HuH-7 (cell line): ENCODE measurements at regions not wholly inside any gene's neighbourhood (a gene's known extent, or its start where the extent isn't known, plus 50 kb on each side); places are given as distances from the start of the nearest gene placed in this dataset.
"Not testable (repeated sequence)": the region's sequence is repeated elsewhere in the genome, so short reads cannot be mapped to it uniquely, and the experiment has no call there.

Experiments used
- DNase-seq: peaks from one replicate; pipeline ENCODE4 v3.0.0; 2011; ENCODE audit warnings: low spot score

DNA sequence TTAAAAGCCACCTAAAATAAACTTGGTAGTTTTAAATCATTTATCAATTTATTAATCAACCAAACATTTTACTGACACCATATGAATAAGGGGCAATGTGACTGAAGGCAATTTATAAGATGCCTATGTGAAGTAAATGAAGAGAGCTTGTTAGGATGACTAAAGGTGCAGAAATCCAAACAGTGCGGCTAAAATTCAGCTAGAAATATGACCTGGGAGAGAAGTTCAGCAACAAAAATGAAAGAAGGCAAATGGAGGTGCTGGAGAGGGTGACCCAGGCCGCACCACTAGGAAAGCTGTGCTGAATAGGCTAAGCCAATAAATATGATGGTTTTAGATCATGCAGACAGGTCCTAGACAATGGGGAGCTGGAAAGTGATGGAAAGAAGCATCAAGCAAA, 403.7 kb downstream of the BTG1 start:
- no peak for DNase-seq

DNA sequence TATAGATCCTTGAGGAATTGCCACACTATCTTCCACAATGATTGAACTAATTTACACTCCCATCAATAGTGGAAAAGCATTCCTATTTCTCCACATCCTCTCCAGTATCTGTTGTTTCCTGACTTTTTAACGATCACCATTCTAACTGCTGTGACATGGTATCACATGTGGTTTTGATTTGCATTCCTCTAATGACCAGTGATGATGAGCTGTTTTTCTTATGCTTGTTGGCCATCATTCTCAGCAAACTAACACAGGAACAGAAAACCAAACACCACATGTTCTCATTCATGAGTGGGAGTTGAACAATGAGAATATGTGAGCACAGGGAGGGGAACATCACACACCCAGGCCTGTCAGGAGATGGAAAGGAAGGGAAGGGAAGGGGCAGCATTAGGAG, 411.8 kb downstream of the BTG1 start:
- DNase-seq: not testable (repeated sequence)

DNA sequence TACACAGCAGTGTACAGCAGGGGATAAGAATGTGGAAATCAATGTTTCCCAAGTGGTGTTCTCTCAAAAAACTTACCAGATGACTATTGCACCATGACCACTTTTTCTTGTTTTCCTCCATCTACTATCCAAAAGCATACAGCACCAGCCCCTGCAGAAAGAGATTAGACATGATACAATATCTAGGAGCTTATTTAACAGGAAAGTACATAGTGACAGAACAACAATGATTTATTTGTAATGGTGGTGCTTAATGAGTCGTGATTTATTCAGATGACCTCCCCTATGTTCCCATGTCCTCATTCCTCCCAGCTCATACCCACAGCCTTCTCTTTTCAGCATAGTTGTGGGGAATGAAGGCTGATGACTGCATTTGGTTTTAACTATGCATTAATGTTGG, 413.6 kb downstream of the BTG1 start:
- DNase-seq: no peak

DNA sequence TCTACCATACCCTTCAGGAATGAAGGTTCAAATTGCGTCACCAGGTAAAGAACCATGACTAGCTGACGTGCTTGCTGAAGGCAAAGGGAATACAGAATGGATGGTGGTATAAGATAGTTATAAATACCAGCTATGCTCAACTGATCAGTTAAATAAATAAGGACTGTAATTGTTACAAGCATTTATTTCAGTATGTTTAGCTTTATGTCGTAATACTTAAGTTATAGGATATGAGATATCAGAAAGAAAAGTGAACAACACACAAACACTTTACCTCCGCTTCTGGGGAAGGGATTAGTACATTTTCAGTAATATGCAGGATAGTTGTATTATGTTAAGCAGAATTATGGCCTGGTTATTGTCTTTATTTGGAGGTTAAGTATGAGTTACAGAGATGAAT, 416.1 kb downstream of the BTG1 start:
- DNase-seq: no peak

DNA sequence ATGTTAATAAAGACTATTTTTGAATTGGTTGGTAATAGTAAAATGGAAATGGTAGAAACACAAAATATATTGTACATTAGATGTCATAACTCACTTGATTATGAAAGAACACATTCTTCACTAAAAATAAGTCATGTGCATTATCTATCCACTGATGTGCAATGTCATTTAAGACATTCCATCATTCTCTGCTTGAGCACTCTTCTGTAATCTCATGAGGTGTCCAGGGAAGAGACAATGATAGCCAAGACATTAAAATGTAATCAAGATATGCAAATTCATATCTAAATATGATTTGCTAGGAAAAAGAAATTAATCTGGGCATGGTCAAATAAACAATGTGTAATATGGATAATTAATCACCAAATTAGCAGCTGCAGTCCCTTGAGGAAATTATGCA, 422.5 kb downstream of the BTG1 start:
- no peak for DNase-seq

DNA sequence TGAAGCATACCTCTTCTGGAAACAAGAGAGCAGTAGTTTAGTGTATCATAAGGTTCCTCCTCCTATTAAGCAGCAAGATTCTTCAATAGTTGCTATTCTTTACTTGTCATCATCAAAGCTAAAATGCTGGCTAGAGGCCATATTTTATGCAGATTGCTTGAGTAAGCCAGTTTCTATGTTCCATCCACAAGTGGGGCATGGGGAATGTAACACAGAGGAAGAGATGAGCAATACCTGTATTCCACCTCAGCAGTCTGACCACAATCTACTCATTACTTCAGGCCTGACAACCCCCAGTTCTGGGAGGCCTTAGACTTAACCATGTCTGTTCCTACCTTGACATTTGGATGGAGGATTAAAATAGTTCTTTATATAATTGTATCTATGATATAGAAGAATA, 423.6 kb downstream of the BTG1 start:
- no peak for DNase-seq

DNA sequence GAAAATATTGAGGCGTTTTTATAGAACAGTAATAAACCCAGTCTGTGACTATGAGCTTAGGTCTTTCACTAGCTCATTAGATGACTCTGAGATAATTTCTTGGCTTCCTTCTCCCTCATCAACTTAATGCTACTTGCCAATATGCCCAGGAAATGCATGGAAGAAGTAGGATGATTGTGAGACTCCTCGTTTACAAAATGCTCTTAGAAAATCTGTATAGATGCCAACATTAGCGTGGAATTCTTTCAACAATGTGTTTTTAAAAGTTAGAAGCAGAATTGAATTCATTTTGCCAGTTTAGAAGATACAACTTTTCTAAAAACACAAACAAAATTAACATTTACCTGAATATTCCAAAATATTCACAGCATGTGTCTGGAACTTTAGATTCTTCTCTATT, 424.6 kb downstream of the BTG1 start:
- DNase-seq: no peak

DNA sequence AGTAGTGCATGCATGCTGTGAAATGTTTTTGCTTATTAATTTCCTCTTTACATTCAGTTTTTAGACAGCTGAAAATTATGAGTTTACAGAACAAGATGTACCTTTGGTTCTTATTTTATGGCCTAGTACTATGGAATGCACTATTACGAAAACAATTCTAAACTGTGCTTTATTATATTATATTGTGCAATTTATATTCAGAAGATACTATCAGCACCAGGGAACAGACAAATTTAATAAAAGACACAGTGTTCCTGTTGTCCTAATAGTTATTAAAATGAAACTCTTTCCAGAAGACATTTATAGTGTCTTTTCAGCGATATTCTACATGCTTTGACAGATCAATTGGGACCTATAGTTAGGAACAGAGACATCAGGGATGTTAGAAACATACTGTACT, 427.3 kb downstream of the BTG1 start:
- no peak for DNase-seq

DNA sequence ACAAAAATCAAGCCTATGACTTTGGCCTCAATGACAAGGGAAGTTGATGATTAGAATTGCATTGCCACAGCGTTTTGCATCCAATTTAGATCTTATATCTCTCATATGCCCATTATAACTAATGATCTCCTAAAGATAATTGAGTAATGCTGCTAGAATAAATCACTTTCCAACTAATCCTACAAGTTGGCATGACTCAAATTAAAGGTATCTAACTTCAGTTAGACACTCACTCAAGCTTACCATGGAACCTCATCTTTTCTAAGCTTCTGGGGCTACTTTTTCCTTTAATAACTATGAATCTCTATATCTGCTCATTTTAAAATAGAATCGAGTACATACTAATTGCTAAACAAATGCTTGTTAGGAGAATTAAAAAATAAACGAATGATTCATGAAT, 427.8 kb downstream of the BTG1 start:
- DNase-seq: no peak

DNA sequence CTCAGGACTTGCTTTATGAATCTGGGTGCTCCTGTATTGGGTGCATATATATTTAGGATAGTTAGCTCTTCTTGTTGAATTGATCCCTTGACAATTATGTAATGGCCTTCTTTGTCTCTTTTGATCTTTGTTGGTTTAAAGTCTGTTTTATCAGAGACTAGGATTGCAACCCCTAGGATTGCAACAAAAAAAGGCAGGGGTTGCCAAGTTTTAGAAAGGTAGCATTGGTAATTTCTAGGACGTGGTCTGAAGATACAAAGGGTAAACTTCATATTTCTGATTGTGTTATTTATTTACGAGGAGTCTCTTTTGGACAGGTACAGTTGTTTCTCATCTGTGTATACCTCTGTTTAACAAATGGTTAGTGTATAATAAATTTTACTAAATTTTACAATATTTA, 433.7 kb downstream of the BTG1 start:
- DNase-seq: not testable (repeated sequence)

DNA sequence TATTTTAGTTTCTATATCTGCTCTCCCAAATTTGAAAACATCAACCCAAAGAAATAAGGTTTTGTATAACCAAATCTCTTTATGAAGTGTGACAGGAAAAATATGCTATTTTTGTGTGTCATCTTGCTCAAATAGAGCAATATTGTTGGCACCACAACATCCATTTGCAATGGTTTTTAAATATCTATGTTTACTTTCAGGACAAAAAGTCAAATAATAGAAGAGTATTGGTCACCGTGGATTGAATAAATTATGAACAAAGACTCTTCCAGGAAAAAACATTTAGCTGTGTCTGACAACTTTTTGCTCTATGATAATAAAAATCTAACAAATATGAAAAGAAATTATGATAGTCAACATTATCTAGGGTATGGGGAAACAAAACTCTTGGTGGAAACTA, 439.2 kb downstream of the BTG1 start:
- DNase-seq: no peak

DNA sequence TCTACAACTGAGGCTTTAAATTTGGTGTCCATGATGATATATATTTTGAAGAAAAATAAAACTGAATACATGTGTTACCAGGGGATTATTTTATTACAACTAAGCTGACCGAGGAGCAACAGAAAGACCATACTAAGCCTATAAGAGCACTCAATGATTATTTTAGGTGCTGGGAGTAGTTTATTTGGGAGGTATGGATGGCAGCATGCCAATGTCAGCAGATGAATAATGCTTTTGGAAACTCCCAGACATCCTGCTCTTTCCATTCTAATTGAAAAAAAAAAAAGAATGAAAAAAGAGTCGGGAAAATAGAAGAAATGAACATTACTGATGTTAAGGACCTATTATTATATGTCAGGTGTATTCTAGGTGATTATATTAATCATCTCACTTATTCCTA, 441.2 kb downstream of the BTG1 start:
- no peak for DNase-seq

DNA sequence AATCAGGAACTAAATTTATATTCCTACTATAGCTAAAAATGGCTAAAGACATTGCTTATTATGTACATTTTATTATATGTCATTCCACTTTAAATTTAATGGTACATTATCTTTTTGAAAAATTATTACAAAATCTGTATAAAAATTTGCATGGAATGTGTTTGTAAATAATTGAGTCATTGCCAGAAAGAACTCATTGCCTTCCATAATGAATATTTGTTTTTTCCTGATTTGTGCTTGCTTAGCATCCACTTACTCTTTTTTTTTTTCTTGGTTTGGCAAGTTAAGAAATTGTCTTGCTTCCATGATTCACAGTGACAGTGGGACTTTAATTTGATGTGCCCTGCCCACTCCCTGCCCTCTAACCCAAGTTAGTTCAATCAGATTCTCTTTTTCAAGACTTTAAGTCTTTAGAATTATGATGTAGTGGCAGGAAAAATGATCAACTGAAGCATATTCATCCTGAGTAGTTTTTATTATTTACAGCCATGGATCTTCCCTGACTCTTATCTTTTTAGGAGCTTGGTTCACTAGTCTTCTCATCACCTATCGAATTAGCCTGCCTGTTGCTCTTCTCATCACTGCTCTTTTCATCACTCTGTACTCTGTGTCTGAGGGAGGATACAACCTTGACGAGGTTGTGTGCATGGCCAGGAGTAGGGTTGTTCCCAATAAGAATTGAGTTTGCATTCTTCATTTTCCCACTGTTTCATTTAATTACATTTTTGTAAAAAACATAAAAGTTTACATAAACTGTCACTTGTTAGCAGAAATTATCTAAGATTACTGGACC, 442.0 kb downstream of the BTG1 start:
- DNase-seq: no peak

DNA sequence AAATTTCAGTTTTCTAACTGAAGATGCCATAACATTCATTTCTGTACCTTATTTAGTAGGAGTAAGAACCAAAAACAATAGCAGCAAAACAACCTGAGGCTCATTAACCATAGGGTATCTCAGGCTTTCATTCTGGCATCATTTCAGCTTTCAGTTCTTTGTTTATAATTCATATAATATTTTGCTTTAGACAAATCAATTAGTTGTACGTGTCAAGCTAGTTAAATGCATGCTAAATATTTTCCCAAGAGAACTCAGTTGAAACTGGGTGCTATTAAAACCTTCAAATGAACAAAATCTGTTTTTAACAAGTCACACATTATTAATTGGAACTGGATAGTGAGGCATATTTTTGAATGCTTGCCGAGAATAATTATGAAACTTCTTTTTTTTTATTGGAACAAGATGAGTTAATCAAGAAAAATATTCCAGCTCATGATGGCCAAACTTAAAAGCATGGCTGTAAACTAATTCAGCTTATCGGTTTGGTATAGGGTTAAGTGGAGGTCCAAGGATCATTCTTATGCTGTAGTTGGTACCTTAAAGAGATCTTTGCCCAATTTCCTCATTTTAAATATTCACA, 442.7 kb downstream of the BTG1 start:
- no peak for DNase-seq

DNA sequence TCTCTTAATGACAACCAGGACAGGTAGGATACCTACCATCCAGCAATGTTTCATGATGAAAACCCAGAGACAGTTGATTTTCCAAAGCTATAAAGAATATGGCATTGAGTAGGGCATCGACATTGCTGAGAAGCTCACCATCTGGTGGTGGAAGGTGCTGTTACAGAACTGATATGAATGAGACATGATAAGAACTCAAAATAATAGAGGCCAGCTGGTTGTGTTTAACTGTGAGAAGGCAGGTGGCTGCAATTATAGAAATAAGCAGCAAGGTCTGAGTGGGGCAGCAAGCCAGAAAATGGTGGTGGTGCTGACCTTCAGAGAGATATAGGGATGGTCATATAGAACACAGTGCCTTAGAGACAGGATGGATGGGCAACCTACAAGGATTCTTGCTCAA, 449.7 kb downstream of the BTG1 start:
- DNase-seq: no peak

DNA sequence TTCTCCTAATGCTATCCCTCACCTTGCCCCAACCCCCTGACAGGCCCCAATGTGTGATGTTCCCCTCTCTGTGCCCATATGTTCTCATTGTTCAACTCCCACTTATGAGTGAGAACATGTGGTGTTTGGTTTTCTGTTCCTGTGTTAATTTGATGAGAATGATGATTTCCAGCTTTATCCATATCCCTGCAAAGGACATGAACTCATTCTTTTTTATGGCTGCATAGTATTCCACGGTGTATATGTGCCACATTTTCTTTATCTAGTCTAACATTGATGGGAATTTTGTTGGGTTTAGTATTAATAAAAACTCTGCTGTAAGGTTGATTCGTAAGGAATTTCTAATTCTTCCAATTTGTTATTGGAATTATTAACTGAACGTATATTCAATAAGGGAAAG, 450.2 kb downstream of the BTG1 start:
- DNase-seq: not testable (repeated sequence)

DNA sequence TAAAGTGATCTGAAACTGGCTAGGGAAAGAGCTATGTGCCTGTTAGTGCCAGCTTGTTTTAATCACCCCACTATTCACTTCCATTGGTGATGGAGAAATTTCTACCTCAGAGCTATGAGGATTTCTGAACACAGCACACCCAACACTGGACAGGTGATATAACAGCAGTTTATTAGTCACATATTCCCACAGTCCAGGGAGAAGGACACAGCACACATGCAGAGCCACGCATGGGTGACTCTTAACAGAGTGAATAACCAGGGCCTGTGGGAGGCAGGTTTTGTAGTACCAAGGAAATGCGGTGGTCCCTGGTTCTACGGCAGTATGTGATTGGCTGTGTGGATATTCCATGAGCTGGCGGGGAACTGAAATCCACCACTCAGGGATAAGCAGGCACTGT, 455.1 kb downstream of the BTG1 start:
- no peak for DNase-seq

DNA sequence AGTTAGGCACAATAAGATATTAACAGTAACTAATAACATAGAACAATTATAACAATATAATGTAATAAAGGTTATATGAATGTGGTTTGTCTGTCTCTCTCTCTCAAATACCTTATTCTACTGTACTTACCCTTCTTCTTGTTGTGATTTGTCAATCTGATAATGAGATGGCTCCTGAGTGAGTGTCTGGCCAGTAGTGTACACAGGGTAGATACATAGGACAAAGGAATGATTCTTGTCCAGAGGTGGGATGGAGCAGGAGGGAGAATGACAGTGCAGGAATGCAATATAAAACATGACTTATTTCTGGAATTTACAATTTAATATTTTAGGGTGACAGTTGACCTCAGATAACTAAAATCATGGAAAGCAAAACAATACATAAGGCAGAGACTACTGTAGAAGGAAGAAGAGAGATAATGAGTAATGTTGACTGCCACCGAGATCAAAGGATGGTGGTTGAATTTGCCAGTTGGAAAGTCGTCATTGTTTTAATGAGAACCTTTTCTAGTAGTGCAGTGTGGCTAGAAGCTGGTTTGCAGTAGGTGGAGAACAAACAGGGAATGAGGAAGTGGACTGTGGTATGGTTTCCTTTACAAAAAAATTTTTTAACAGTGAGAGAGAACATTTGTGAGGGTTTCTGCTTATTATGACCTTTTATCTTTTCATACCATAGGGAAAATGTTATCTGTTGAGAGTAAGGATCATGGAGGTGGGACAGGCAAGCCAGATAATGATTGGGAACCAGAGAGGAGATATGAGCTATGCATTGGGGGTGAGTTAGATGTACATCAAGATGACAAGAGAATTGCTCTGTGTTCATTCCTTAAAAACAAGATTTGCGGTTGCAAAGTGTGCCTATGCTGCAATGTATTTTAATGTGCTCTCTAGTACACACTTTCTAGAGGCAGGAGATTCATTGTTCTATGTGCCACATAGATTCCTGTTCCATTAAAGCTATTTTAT, 458.3 kb downstream of the BTG1 start:
- no peak for DNase-seq

DNA sequence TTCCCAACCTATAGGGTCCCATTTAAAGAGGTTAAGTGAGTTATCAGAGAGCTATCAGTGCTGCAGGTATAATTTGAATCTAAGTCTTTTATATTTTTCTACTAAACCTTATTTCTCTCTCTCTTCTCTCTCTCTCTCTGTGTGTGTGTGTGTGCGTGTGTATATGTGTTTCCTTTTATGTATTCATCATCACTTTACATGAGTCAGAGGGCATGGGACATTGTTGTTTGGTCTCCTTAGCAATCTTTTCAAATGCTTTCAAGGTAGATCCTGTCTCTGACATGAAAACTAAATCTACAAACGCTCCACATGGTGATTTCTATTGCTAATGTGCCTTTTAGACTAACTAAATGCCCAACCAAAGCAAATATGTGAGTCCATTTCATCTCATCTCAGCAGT, 459.7 kb downstream of the BTG1 start:
- DNase-seq: no peak

DNA sequence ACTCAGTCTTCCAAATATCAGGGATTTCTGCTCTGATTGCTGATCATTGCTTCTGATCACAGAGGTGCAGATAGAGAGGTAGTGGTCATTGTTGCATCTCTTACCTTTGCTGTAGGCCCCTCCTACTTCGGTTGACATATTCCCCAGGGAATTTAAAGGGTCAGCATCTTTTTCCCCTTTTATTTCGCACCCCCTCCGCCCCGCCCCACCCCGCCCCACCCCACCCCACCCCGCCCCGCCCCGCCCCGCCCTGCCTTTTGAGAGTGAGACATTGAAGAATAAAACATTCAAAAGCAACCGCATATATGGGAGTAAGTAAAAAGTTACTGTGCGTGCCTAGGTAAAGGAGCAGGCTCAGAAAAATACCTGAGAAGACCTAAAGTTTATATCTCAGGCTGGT, 463.9 kb downstream of the BTG1 start:
- DNase-seq: no peak

DNA sequence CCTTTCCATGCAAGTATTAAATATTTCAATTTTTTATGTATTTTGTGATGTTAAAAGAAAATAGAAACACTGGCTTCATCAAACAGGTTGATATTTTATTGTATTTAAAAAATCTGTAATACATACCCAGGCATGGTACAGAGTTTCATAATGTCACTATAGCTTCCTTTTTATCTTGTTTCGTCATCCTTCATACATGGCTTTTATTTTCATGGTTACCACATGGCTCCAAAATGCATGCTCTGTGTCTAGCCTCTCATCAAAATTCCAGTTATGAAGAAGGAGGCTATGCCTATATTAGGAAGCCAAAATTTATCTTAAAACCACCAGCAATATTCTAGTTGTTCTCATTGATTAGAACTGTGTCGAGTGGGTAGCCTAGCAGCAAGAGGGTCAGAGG, 464.8 kb downstream of the BTG1 start:
- no peak for DNase-seq

DNA sequence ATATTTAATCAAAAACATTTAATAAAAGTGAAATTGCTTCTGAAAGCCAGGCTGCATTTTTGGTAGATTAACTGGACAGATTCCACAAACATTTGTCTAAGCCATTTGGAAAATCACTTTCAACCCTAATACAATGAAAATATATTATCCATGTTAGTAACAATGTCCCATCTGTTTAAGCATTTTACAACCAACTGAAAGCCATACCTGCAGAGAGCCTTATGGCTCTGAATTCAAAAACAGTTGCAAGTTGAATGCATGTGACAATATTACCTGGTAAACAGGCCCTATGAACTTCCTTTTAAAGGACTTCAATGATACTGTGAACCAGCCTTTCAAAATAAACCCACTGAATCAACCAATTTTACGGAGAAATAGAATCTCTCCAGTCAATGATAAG, 468.1 kb downstream of the BTG1 start:
- no peak for DNase-seq

DNA sequence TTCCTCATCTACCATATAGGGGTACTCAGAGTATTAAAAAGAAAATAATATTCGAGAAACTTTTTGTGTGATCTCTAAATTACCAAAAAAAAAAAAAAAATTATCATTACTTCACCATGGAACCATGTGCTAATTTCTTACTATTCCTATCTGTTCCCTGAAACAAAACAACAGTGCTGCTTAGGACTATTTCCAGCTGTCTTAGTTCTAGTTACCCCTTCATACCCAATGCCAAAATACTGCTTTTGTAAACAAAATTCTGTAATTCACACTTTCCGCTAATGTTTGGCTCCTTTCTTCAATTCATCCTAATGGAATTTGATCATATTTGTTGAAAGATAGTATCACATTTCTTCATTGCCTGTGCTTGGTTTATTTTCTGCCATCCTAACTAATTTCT, 470.2 kb downstream of the BTG1 start:
- no peak for DNase-seq
